ENCODE measurements at regions not wholly inside any gene's neighbourhood (a gene's known extent, or its start where the extent isn't known, plus 50 kb on each side); places are given as distances from the start of the nearest gene placed in this dataset.
A peak's percentile ranks its signal among the peaks of the same experiment; 100 is the strongest.

GRCh38 chr10:11402392-11402791 lies 209.1 kb downstream of the USP6NL start:
- H3K4me2 ChIP-seq (ENCODE audit: insufficient read depth, low read length): no peak overlapping the region
- POLR2A ChIA-PET: interaction anchor here (0.6 kb wide), 1 partner anchor 15 kb away, joined by 4 read pairs; no protein-coding TSS in a partner anchor
- peaks cover 3 to 35% of the 10 kb centered on the region in 2 experiments; a peak in 4 of 5 replicates for H3K27me3 ChIP-seq (ENCODE audit: control insufficient read depth in 2 of 2, insufficient read depth in 2 of 2, low read length in 2 of 2)
- WGBS (ENCODE audit: insufficient coverage, low coverage, missing lambda C conversion rate): 3% methylated on average over 2 of the region's 2 CpGs
- no peaks in the 10 kb centered on the region for H4K20me1 ChIP-seq (replicated peaks; ENCODE audit: control insufficient read depth, insufficient read depth, low read length)
- no peaks in the 10 kb centered on the region for H3K9me3 ChIP-seq (replicated peaks; ENCODE audit: control insufficient read depth, insufficient read depth, low read depth, low read length)
- in situ Hi-C loops (cut with MboI): no loop called here
- DNase-seq (ENCODE audit: extremely low read depth in 1 of 4, low spot score in 3 of 4): no peak
- no peak overlapping the region for H3K4me3 ChIP-seq
- ATAC-seq: no peak
- no peaks in the 10 kb centered on the region for H3K9me1 ChIP-seq (ENCODE audit: control insufficient read depth, insufficient read depth, low read length)
- CTCF ChIA-PET (ENCODE audit: low intra/inter-chr PET ratio): no interaction called here
- no TSS peak for BruUV-seq (replicated peaks)
- H3K9ac ChIP-seq (ENCODE audit: insufficient read depth in 1 of 2, low read depth in 2 of 2, low read length in 2 of 2): no peak overlapping the region
- no peaks in the 10 kb centered on the region for H3K36me3 ChIP-seq (ENCODE audit: control insufficient read depth, insufficient read depth, low read length)
- H3K27ac ChIP-seq (ENCODE audit: extremely low read depth, low read depth, low read length): no peak overlapping the region
- H3K4me1 ChIP-seq (replicated peaks in 1 of 2; ENCODE audit: control insufficient read depth in 2 of 2, insufficient read depth in 2 of 2, low read length in 2 of 2): 0 out of 5 replicates have a peak, but pooled peaks cover 0 to 4% of the 10 kb centered on the region in 2 experiments
- TF ChIP-seq CREB5 (CRISPR knock-in tag; IDR thresholded peaks at IDR 0.05) (no peak), ZNF146 (CRISPR knock-in tag; IDR thresholded peaks at IDR 0.05; ENCODE audit: unreplicated experiment) (peak; percentile 94), SMARCA5 (IDR thresholded peaks at IDR 0.05) (no peak), HBP1 (CRISPR knock-in tag; IDR thresholded peaks at IDR 0.05) (no peak), ZNF445 (CRISPR knock-in tag; IDR thresholded peaks at IDR 0.05; ENCODE audit: low read depth) (no peak), RBM25 (IDR thresholded peaks at IDR 0.05; ENCODE audit: low read depth, low read length, severe bottlenecking) (peak; percentile 58), SMARCC2 (IDR thresholded peaks at IDR 0.05; ENCODE audit: low read depth) (no peak), TCF7 (IDR thresholded peaks at IDR 0.05; ENCODE audit: borderline replicate concordance) (no peak), FOXJ3 (CRISPR knock-in tag; IDR thresholded peaks at IDR 0.05) (no peak), VEZF1 (CRISPR knock-in tag; IDR thresholded peaks at IDR 0.05) (no peak)
- no peak for FAIRE-seq
- no peak overlapping the region for H2AFZ ChIP-seq (ENCODE audit: low read depth, low read length)
- intact Hi-C loops (cut with micrococcal nuclease): no loop called here
- no peaks in the 10 kb centered on the region for H3K79me2 ChIP-seq (ENCODE audit: control insufficient read depth, insufficient read depth, low read length)

All from K562 (cell line).